ENCODE measurements at regions not wholly inside any gene's neighbourhood (a gene's known extent, or its start where the extent isn't known, plus 50 kb on each side); places are given as distances from the start of the nearest gene placed in this dataset.

DNA sequence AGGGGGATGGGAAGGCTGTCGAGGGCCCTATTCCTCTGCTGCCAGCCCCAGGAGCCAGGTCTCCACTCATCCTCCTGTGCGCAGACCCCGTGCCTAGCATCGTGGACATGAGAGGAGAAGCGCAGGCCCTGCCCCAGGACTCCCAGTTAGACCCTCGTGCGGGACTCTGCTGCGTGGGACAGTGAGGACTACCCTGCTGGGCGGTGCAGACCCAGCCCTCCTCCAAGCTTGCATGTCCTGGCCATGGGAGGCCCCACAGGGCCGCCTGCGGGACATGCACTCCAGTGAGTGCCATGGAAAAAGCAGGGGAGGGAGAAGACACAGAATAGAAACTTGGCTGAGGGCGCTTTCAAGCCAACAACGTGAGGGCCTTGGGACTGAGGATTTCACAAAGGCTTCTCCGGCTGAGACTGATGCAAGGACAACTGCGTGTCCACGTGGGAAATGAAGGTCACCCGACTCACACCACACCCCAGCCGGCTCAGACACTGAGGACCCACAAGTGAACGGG is 62.6 kb upstream of the IQSEC1 start:
- intact Hi-C loops (cut with micrococcal nuclease; ENCODE audit: unreplicated experiment): no loop called here
- Mint-ChIP-seq H3K27me3 (ENCODE audit: unreplicated experiment) (peaks cover 94% of the 10 kb centered on the region), H3K27ac (ENCODE audit: unreplicated experiment) (no peak overlapping the region), H3K4me3 (ENCODE audit: low read depth, unreplicated experiment) (no peak overlapping the region), H3K36me3 (ENCODE audit: insufficient read depth, unreplicated experiment) (no peaks in the 10 kb centered on the region), H3K4me1 (ENCODE audit: low read depth, unreplicated experiment) (no peaks in the 10 kb centered on the region), H3K9me3 (ENCODE audit: low read depth, unreplicated experiment) (no peaks in the 10 kb centered on the region)
- CTCF ChIA-PET: no interaction called here
- no peak for DNase-seq
- no TSS peak for BruUV-seq (replicated peaks)
- TF ChIP-seq, protein P1, sequence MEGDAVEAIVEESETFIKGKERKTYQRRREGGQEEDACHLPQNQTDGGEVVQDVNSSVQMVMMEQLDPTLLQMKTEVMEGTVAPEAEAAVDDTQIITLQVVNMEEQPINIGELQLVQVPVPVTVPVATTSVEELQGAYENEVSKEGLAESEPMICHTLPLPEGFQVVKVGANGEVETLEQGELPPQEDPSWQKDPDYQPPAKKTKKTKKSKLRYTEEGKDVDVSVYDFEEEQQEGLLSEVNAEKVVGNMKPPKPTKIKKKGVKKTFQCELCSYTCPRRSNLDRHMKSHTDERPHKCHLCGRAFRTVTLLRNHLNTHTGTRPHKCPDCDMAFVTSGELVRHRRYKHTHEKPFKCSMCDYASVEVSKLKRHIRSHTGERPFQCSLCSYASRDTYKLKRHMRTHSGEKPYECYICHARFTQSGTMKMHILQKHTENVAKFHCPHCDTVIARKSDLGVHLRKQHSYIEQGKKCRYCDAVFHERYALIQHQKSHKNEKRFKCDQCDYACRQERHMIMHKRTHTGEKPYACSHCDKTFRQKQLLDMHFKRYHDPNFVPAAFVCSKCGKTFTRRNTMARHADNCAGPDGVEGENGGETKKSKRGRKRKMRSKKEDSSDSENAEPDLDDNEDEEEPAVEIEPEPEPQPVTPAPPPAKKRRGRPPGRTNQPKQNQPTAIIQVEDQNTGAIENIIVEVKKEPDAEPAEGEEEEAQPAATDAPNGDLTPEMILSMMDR (IDR thresholded peaks at IDR 0.05; ENCODE audit: unreplicated experiment): no peak

DNA sequence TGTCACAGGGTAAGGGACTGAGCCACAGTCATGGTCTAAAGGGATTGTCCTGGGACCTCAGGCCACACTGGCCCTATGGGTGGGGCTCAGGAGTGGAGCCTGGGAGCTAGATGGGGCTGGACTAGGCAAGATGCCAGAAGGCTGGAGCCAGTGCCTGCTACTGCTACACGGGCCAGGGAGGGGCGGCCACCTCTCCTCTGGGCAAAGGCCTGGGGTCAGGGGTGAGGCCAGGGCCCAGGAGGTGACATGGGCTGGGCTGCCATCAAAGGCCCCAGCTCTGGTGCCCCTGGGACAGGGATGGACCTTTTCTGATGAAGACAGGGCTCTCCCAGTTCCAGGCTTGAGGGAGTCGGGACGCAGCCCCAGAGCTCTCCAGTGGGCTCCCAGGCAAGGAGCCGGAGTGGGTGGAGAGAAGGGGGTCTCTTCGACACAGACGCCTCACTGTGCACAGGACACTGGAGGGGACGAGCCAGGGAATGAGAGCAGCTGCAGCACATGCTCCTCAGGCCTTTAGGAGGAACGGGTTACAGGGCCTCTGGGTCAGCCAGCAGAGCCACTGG is 62.1 kb upstream of the IQSEC1 start:
- CTCF ChIA-PET: no interaction called here
- intact Hi-C loops (cut with micrococcal nuclease; ENCODE audit: unreplicated experiment): no loop called here
- Mint-ChIP-seq H3K27ac (ENCODE audit: unreplicated experiment) (no peak overlapping the region), H3K4me1 (ENCODE audit: low read depth, unreplicated experiment) (no peaks in the 10 kb centered on the region), H3K27me3 (ENCODE audit: unreplicated experiment) (peaks cover 94% of the 10 kb centered on the region), H3K4me3 (ENCODE audit: low read depth, unreplicated experiment) (no peak overlapping the region), H3K36me3 (ENCODE audit: insufficient read depth, unreplicated experiment) (no peaks in the 10 kb centered on the region), H3K9me3 (ENCODE audit: low read depth, unreplicated experiment) (no peaks in the 10 kb centered on the region)
- BruUV-seq (replicated peaks): no TSS peak
- no peak for DNase-seq
- TF ChIP-seq, protein P1 (IDR thresholded peaks at IDR 0.05; ENCODE audit: unreplicated experiment): no peak

DNA sequence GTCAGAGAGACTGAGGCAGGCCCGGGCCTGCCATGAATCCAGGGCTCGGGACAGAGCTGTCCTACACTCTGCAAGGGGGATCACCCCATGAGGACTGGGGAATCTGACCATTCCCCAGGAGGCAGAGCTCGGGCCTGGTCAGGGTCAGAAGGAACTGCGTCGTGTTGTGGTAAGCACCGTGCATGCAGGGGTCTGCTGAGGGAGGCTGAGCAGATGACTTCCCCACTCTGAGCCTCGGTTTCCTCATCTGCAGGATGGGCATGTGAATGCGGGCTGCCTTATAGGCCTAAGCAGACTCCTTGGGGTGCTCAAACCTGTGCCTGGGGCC is 61.6 kb upstream of the IQSEC1 start:
- no peaks in the 10 kb centered on the region for H3K4me1 Mint-ChIP-seq (ENCODE audit: low read depth, unreplicated experiment)
- DNase-seq: no peak
- TF ChIP-seq, protein P1 (IDR thresholded peaks at IDR 0.05; ENCODE audit: unreplicated experiment): no peak
- peaks cover 92% of the 10 kb centered on the region for H3K27me3 Mint-ChIP-seq (ENCODE audit: unreplicated experiment)
- no TSS peak for BruUV-seq (replicated peaks)
- H3K4me3 Mint-ChIP-seq (ENCODE audit: low read depth, unreplicated experiment): no peak overlapping the region
- H3K36me3 Mint-ChIP-seq (ENCODE audit: insufficient read depth, unreplicated experiment): no peaks in the 10 kb centered on the region
- intact Hi-C loops (cut with micrococcal nuclease; ENCODE audit: unreplicated experiment): no loop called here
- no peak overlapping the region for H3K27ac Mint-ChIP-seq (ENCODE audit: unreplicated experiment)
- H3K9me3 Mint-ChIP-seq (ENCODE audit: low read depth, unreplicated experiment): no peaks in the 10 kb centered on the region
- CTCF ChIA-PET: no interaction called here

DNA sequence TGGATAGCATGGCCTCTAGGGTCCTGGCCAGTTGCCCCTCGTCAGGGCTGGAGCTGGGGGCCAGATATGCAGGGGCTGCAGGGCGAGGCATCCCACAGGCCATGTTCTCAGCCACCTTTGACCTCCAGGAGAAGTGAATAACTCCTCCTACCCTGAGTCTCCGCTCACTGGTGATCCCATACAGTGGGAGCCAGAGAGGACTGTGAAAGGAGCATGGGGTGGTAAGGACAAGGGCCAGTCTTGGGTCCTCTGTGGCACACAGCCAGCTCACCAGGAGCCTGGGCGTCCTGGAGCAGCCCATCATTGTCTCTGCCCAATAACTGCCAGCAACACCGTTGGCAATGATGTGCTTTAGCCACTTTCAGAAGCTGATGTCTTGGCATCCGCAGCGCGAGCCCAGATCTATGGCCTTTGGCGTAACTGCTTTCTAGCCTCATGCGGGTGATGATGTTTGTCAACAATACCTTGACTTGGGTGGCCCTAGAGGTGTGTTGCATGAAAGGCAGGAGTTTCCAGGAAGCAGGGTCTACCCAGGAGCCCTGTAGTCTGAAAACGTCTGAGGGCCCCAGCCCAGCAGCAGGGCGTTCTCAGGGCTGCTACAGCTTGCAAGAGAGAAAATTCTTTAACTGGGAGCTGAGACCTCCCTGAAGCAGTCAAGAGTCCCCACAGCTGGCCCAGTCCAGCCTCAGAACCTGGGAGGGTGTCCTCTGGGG is 61.1 kb upstream of the IQSEC1 start:
- Mint-ChIP-seq H3K27me3 (ENCODE audit: unreplicated experiment) (peaks cover 86% of the 10 kb centered on the region), H3K4me1 (ENCODE audit: low read depth, unreplicated experiment) (no peaks in the 10 kb centered on the region), H3K36me3 (ENCODE audit: insufficient read depth, unreplicated experiment) (no peaks in the 10 kb centered on the region), H3K4me3 (ENCODE audit: low read depth, unreplicated experiment) (no peak overlapping the region), H3K9me3 (ENCODE audit: low read depth, unreplicated experiment) (no peaks in the 10 kb centered on the region), H3K27ac (ENCODE audit: unreplicated experiment) (no peak overlapping the region)
- TF ChIP-seq, protein P1 (IDR thresholded peaks at IDR 0.05; ENCODE audit: unreplicated experiment): no peak
- no peak for DNase-seq
- intact Hi-C loops (cut with micrococcal nuclease; ENCODE audit: unreplicated experiment): no loop called here
- CTCF ChIA-PET: no interaction called here
- BruUV-seq (replicated peaks): no TSS peak
